ENCODE measurements at regions not wholly inside any gene's neighbourhood (a gene's known extent, or its start where the extent isn't known, plus 50 kb on each side); places are given as distances from the start of the nearest gene placed in this dataset.

GRCh38 chr14:45426685-45427282, 173.8 kb upstream of the MIS18BP1 start:
- TF ChIP-seq CTCF (conservative IDR thresholded peaks at IDR 0.05) (peak; percentile 86), ZFX (IDR thresholded peaks at IDR 0.05) (no peak)

Data from C4-2B (cell line).